GM19239 (cell line): ENCODE measurements at regions not wholly inside any gene's neighbourhood (a gene's known extent, or its start where the extent isn't known, plus 50 kb on each side); places are given as distances from the start of the nearest gene placed in this dataset.
"Not testable (repeated sequence)": the region's sequence is repeated elsewhere in the genome, so short reads cannot be mapped to it uniquely, and the experiment has no call there.

ENCODE experiments used
- DNase-seq: peaks from one replicate; pipeline ENCODE4 v3.0.0; 2011; ENCODE audit warnings: low spot score; ENCODE audit not compliant: insufficient read length
- FAIRE-seq: peaks from 2 replicates; lab custom pipeline; 2011; peaks lifted over from hg19 to GRCh38; lab: Jason Lieb, UNC

GRCh38 chr20:23299673-23300050, 50.9 kb upstream of the NXT1 start:
- no peak for FAIRE-seq
- no peak for DNase-seq

GRCh38 chr20:23298926-23299672, 51.5 kb upstream of the NXT1 start:
- DNase-seq = no peak

GRCh38 chr20:23298155-23298554, 52.4 kb upstream of the NXT1 start:
- DNase-seq (no peak), FAIRE-seq (no peak)

More at GRCh38 chr20:23298926-23299672, 51.5 kb upstream of the NXT1 start:
- FAIRE-seq = no peak

DNA sequence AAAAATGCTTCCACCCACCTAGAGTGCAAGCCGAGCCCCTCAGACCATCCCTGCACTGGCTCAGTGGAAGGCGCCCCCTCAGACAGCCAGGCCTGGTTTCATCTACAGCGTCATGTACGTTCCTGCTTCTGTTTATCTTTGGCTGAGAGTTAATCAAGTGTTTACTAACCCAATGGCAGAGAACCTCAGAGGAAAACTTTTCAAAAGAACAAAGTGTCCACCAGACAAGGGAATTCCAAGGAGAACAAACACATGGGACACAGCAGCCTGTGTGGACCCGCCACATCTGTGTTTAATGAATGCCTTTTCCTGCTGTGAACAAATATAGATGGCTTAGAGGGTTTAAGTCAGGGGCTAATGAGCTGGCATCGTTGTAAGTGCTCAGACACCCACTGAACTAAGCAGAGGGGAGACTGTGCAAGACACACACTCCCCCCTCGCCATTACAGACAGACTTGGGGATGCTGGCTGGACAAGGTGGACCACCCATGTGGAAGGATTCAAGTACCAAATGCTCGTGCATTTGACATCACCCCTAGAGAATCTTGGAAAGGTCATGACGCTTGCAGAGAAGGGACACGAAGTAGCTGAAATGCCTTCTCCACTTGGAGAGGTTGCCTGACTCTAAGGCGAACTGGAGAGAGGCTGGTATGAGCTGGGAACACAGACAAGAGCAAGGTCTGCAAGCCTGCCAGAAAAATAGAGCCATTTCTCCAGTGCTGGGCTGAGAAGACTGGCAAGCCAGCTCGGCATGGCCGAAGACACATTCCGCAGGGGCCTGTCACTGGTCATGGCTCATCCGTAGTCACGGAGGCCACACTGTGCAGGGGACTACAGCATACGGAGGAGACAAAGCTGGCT, 53.5 kb upstream of the NXT1 start:
- FAIRE-seq (no peak), DNase-seq (no peak)

DNA sequence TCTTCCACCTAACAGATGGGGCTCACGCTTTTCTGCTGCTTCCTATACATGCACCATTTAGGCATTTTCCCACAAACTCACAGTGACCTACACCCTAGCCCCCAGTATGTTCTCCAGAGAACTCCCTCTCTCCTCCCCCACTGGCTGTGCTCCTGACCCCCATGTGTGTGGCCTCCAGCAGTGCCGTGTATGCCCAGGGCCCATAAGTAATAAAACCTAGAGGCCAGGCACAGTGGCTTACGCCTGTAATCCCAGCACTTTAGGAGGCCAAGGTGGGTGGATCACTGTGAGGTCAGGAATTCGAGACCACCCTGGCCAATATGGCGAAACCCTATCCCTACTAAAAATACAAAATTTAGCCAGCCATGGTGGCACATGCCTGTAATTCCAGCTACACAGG, 54.7 kb upstream of the NXT1 start:
- DNase-seq (no peak), FAIRE-seq (no peak)

DNA sequence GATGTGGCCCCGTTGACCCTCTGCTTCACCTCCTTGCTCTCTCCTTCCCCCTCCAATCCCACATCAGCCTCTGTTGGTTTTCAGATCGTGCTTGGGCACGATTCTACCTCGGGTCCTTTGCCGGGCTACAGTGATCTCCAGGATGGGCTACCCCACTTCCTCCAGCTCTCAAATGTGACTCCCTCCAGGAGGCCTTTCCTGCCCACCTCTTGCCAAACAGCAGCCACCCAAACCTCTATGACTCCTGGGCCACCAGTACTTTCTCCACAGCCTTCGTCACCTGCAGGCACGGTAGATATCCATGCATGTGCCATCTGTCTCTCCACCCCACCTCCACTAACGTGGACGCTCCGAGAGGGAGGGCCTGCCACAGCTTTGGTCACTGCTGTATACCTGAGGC, 55.9 kb upstream of the NXT1 start:
- DNase-seq (no peak), FAIRE-seq (no peak)

GRCh38 chr20:23294166-23294565, 56.4 kb upstream of the NXT1 start:
- no peak for FAIRE-seq

GRCh38 chr20:23293689-23294088, 56.9 kb upstream of the NXT1 start:
- FAIRE-seq (no peak), DNase-seq (no peak)

More at GRCh38 chr20:23294166-23294565, 56.4 kb upstream of the NXT1 start:
- no peak for DNase-seq

DNA sequence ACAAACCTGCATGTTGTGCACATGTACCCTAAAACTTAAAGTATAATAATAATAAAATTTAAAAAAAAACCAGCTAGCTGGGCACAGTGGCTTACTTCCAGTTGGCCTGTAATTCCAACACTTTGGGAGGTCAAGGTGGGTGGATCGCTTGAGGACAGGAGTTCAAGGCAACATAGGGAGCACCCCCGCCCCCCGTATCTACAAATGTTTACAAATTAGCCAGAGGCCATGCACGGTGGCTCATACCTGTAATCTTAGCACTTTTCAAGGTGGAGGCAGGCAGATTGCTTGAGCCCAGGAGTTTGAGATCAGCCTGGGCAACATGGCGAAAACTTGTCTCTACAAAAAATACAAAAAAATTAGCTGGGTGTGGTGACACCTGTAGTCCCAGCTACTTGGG, 58.3 kb upstream of the NXT1 start:
- not testable (repeated sequence) for DNase-seq, FAIRE-seq

GRCh38 chr20:23291575-23292240, 58.9 kb upstream of the NXT1 start:
- no peak for DNase-seq

DNA sequence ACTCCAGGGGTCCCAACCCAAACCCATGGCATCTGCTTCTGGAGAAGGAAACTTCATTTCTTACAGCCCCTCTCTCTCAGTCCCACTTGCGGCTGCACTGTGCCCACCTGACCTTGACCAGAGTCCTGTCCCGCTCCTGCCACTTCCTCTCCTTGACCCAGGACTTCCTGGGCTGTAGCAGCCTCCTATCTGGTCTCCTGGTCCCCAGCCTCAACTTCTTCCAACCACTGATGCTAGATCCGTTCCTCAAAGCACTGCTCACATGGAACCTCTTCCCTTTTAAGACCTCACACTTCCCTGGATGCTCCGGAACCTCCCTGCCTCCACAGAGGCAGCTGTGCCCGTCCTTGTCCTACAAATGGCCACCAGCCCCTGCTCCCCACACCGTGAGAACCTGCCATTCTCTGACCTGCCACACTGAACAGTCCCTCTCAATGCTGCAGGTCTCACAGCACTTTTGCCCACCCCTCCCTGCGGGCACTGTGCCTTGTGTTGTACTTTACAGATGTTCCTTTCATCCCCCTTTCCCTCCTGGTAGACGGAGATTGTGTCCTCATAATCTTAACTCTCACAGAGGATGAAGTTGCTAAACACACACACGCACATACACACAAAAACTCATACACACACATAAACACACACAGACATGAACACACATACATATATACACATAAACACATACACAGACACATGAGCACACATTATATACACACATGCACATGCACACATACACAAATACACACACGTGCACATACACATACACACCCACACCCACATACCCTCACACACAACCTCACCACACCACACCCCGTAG, 59.6 kb upstream of the NXT1 start:
- no peak for FAIRE-seq

More at GRCh38 chr20:23291575-23292240, 58.9 kb upstream of the NXT1 start:
- no peak for FAIRE-seq

DNA sequence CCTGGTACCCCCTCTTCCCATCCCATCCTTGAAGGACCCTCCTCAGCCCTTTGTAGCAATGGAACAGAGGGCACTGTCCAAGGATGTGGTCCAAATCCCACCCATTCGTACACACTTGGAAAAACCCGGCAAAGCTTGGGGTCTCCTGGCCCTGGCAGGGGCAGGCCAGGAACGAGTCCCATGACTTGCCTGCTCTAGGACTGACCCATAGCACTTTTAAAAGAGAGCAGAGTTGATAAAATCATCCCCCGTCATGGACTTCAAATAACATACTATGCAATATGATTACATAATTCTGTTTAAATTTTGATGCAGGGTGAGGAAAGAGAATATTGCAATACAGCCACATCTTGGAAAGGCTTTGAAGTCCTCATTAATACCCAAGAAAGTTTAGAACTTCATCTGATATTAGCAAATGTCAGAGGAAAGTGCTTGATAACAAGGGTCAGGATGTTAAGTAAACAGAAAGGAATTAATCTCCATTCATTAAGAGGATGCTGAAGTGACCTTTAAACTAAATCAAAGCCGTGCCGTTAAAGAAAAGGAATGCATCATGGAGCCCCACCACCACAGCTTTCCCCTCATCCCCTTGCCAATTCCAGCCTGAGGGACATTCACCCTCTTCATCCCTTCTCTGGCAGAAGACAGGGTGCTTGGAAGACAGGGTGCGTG, 60.7 kb upstream of the NXT1 start:
- no peak for FAIRE-seq
- no peak for DNase-seq

More for the DNA sequence above, 59.6 kb upstream of the NXT1 start:
- DNase-seq = no peak

- no peak for FAIRE-seq
- no peak for DNase-seq
Observed at GRCh38 chr20:23289249-23289648, 61.3 kb upstream of the NXT1 start.

- DNase-seq (no peak), FAIRE-seq (no peak)
Observed at GRCh38 chr20:23287354-23288190, 63.0 kb upstream of the NXT1 start.

DNA sequence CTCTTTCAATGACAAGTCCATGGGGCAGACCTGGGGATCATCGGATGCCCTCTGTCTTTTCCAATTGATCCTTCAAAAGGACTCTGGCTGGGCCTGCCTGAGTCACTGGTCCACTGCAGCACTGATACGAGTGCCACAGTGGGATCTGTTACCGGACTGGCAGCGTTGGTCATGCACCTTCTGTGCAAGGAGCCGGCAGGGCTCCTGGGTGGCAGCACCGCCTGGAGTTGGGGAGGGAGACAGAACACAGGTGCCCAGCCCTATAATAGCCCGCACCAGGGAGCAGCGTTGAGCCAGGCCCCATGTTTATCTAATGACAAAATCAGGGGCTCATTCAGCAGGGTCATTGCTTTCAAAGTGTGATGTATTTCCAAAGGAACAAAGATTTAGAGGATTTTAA, 64.2 kb upstream of the NXT1 start:
- FAIRE-seq = no peak
- DNase-seq = no peak

DNA sequence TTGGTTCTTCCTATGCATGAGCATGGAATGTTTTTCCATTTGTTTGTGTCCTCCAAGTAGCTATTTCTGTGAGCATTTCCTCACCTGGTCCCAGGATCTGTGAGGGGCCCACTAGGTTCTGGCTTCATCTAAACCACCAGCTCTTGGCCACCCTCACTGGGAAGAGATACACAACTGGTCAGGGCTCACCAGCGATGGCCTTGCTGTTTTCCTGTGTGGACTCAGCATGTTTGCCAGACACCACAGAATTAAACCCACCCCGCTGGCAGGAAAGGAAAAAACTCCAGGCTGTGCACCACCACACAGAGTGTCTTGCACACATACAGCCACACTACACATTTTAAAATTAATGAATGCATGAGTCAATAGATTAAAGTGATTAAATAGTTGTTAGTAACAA, 65.1 kb upstream of the NXT1 start:
- DNase-seq = no peak
- no peak for FAIRE-seq

GRCh38 chr20:23284009-23284408, 66.6 kb upstream of the NXT1 start:
- DNase-seq = no peak
- FAIRE-seq = no peak

GRCh38 chr20:23283096-23283850, 67.3 kb upstream of the NXT1 start:
- FAIRE-seq (no peak), DNase-seq (no peak)
